KMS-11 (cell line): ENCODE measurements at regions not wholly inside any gene's neighbourhood (a gene's known extent, or its start where the extent isn't known, plus 50 kb on each side); places are given as distances from the start of the nearest gene placed in this dataset.

ENCODE experiments used
- H2AFZ ChIP-seq: fragments of 200-600 bp; sonication (generic); 2 replicates; pipeline ENCODE4 v1.6.1; 2016; ENCODE audit warnings: antibody characterized with exemption, mixed run types, low read depth
- H3K27ac ChIP-seq: fragments of 200-600 bp; sonication (generic); 2 replicates; pipeline ENCODE4 v1.6.1; 2016; ENCODE audit warnings: mild to moderate bottlenecking, mixed run types
- H3K27me3 ChIP-seq: fragments of 200-600 bp; sonication (generic); 2 replicates; pipeline ENCODE4 v1.6.1; 2017; ENCODE audit warnings: mild to moderate bottlenecking, low read depth, mixed run types, moderate library complexity; ENCODE audit not compliant: insufficient read depth
- H3K36me3 ChIP-seq: fragments of 200-600 bp; sonication (generic); 2 replicates; pipeline ENCODE4 v1.6.1; 2017; ENCODE audit warnings: mild to moderate bottlenecking, mixed run types; ENCODE audit not compliant: insufficient read depth
- H3K4me1 ChIP-seq: fragments of 200-600 bp; sonication (generic); 2 replicates; pipeline ENCODE4 v1.6.1; 2016; ENCODE audit warnings: mild to moderate bottlenecking, low read depth, mixed run types; ENCODE audit not compliant: poor library complexity, severe bottlenecking
- H3K4me2 ChIP-seq: fragments of 200-600 bp; sonication (generic); 2 replicates; pipeline ENCODE4 v1.7.0; 2016; ENCODE audit warnings: mild to moderate bottlenecking, mixed run types
- H3K4me3 ChIP-seq: fragments of 200-600 bp; sonication (generic); IDR thresholded peaks from 2 replicates; pipeline ENCODE4 v1.6.1; 2017; ENCODE audit warnings: low read depth, low read length, mixed read lengths; ENCODE audit not compliant: insufficient read depth
- H3K79me2 ChIP-seq: fragments of 200-600 bp; sonication (generic); 2 replicates; pipeline ENCODE4 v1.6.1; 2016; ENCODE audit warnings: low read depth, mixed run types; ENCODE audit not compliant: insufficient read depth
- H3K9ac ChIP-seq: fragments of 200-600 bp; sonication (generic); 2 replicates; pipeline ENCODE4 v1.6.1; 2016; ENCODE audit warnings: mild to moderate bottlenecking, mixed run types
- H4K20me1 ChIP-seq: fragments of 200-600 bp; sonication (generic); 2 replicates; pipeline ENCODE4 v1.6.1; 2016; ENCODE audit warnings: mild to moderate bottlenecking, mixed run types; ENCODE audit not compliant: insufficient read depth
- TF ChIP-seq, protein P1 (sequence below): fragments of 200-600 bp; sonication (generic); conservative IDR thresholded peaks from 2 replicates; pipeline ENCODE4 v1.6.1; 2017; ENCODE audit warnings: low read depth, mild to moderate bottlenecking, antibody characterized with exemption, low read length, moderate library complexity, mixed read lengths

DNA sequence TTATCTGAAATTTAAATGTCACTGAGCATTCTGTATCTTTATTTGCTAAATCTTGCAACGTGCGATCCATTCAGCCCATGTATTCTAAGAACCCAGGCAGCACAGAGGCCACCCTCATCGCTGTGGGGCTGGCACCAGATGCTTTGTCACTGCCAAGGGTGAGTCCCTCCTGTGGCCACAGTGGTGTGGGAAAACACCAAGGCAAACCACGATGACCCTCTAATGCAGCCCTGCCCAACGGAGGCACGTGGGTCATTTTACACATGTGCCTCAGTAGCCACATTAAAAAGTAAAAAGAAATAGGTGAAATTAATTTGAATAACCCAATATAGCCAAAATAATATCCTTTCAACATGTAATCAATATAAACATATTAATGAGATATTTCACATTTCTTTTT lies 221.7 kb downstream of the UNC5CL start:
- H3K36me3 ChIP-seq: no peaks in the 10 kb centered on the region
- TF ChIP-seq, protein P1, sequence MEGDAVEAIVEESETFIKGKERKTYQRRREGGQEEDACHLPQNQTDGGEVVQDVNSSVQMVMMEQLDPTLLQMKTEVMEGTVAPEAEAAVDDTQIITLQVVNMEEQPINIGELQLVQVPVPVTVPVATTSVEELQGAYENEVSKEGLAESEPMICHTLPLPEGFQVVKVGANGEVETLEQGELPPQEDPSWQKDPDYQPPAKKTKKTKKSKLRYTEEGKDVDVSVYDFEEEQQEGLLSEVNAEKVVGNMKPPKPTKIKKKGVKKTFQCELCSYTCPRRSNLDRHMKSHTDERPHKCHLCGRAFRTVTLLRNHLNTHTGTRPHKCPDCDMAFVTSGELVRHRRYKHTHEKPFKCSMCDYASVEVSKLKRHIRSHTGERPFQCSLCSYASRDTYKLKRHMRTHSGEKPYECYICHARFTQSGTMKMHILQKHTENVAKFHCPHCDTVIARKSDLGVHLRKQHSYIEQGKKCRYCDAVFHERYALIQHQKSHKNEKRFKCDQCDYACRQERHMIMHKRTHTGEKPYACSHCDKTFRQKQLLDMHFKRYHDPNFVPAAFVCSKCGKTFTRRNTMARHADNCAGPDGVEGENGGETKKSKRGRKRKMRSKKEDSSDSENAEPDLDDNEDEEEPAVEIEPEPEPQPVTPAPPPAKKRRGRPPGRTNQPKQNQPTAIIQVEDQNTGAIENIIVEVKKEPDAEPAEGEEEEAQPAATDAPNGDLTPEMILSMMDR: no peak

DNA sequence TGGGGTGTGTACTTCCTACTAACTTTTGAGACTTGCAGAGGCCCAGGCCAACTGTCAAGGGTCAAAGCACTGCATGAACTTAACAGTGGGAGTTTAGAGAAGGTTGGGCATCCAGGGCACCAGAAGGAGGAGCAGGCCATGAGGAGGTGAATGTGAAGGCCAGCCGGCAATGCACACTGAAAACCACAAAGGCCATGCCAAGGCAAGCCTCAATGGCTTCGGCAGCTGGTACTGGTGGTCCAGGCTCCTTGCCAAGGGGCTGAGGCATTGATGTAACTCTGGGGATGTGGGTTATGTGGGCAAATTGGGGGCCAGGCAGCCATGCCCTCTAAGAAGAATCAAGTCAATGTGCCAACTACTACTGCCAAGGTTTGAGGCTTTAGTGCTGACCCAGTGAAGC lies 222.4 kb downstream of the UNC5CL start:
- H2AFZ ChIP-seq: no peak overlapping the region
- no peaks in the 10 kb centered on the region for H4K20me1 ChIP-seq
- no peak overlapping the region for H3K27ac ChIP-seq
- no peak overlapping the region for H3K4me2 ChIP-seq
- no peaks in the 10 kb centered on the region for H3K27me3 ChIP-seq
- no peaks in the 10 kb centered on the region for H3K4me1 ChIP-seq
- H3K9ac ChIP-seq: no peak overlapping the region
- no peak overlapping the region for H3K4me3 ChIP-seq
- TF ChIP-seq, protein P1: no peak
- H3K79me2 ChIP-seq: no peaks in the 10 kb centered on the region
- H3K36me3 ChIP-seq: no peaks in the 10 kb centered on the region

More for the DNA sequence above, 221.7 kb downstream of the UNC5CL start:
- Histone ChIP-seq H3K4me1 (no peaks in the 10 kb centered on the region), H3K27ac (no peak overlapping the region), H2AFZ (no peak overlapping the region), H3K4me2 (no peak overlapping the region), H3K27me3 (no peaks in the 10 kb centered on the region), H3K4me3 (no peak overlapping the region), H4K20me1 (no peaks in the 10 kb centered on the region), H3K79me2 (no peaks in the 10 kb centered on the region), H3K9ac (no peak overlapping the region)

- H3K27me3 ChIP-seq: no peaks in the 10 kb centered on the region
- H3K9ac ChIP-seq: no peak overlapping the region
- TF ChIP-seq, protein P1: no peak
- H4K20me1 ChIP-seq: no peaks in the 10 kb centered on the region
- H3K4me1 ChIP-seq: no peaks in the 10 kb centered on the region
- no peak overlapping the region for H3K4me3 ChIP-seq
- no peaks in the 10 kb centered on the region for H3K79me2 ChIP-seq
- no peak overlapping the region for H3K4me2 ChIP-seq
- no peaks in the 10 kb centered on the region for H3K36me3 ChIP-seq
- no peak overlapping the region for H2AFZ ChIP-seq
- H3K27ac ChIP-seq: no peak overlapping the region
These were observed 223.3 kb downstream of the UNC5CL start for GRCh38 chr6:40815731-40816130.

GRCh38 chr6:40810171-40810570 lies 223.0 kb upstream of the LRFN2 start:
- H3K4me1 ChIP-seq: no peaks in the 10 kb centered on the region
- TF ChIP-seq, protein P1: no peak
- no peak overlapping the region for H3K9ac ChIP-seq
- H3K4me2 ChIP-seq: no peak overlapping the region
- no peaks in the 10 kb centered on the region for H3K36me3 ChIP-seq
- no peaks in the 10 kb centered on the region for H3K27me3 ChIP-seq
- no peaks in the 10 kb centered on the region for H3K79me2 ChIP-seq
- H2AFZ ChIP-seq: no peak overlapping the region
- no peak overlapping the region for H3K4me3 ChIP-seq
- H3K27ac ChIP-seq: no peak overlapping the region
- no peaks in the 10 kb centered on the region for H4K20me1 ChIP-seq
